Muscle layer of duodenum (tissue), 2 donors: ENCODE measurements at regions not wholly inside any gene's neighbourhood (a gene's known extent, or its start where the extent isn't known, plus 50 kb on each side); places are given as distances from the start of the nearest gene placed in this dataset.

Source experiments
- H3K27ac ChIP-seq: one replicate; pipeline ENCODE4 v1.7.0; 2013; ENCODE audit warnings: mild to moderate bottlenecking, low read length
- H3K27me3 ChIP-seq: one replicate; pipeline ENCODE4 v1.7.0; 2013; ENCODE audit warnings: low read depth, mild to moderate bottlenecking, control low read depth, low read length
- H3K36me3 ChIP-seq, 2 donors: one replicate each; pipeline ENCODE4 v1.7.0; 2013; ENCODE audit warnings: low read length in 2 of 2, control low read depth in 1 of 2, mild to moderate bottlenecking in 1 of 2; ENCODE audit not compliant: insufficient read depth in 2 of 2, control insufficient read depth in 1 of 2
- H3K4me1 ChIP-seq, 2 donors: one replicate each; pipeline ENCODE4 v1.7.0; 2013; ENCODE audit warnings: low read length in 2 of 2, mild to moderate bottlenecking in 2 of 2, control low read depth in 1 of 2, moderate library complexity in 1 of 2; ENCODE audit not compliant: insufficient read depth in 2 of 2, control insufficient read depth in 1 of 2
- H3K4me3 ChIP-seq, 2 donors: one replicate each; pipeline ENCODE4 v1.7.0; 2013; ENCODE audit warnings: low read length in 2 of 2, low read depth in 1 of 2, mild to moderate bottlenecking in 1 of 2
- H3K9me3 ChIP-seq, 2 donors: one replicate each; pipeline ENCODE4 v1.7.0; 2013; ENCODE audit warnings: low read length in 2 of 2, control low read depth in 1 of 2, mild to moderate bottlenecking in 1 of 2; ENCODE audit not compliant: control insufficient read depth in 1 of 2
- donor health status: healthy.

DNA sequence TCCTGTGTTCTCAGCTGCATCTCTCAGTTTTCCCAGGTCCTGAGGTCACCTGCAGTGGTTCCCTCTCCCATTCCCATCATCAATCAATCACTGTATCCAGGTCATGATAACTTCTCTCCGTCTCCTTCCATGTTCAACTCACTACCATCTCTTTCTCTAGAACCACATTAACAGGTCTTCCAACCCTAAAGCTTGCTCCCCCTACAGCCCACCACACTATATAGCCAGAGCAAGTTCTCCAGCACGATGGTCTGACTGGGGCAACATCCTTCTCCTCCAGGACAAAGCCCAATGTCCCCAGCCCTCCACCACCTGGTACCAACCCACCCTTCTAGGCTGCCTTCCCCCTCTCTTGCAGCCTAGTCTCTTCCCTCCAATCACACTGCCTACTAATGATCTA is 241.6 kb downstream of the CDK5RAP2 start:
- Histone ChIP-seq H3K9me3 (no peaks in the 10 kb centered on the region), H3K4me1 (no peaks in the 10 kb centered on the region), H3K27me3 (no peaks in the 10 kb centered on the region), H3K4me3 (no peak overlapping the region), H3K27ac (no peak overlapping the region), H3K36me3 (no peaks in the 10 kb centered on the region)

DNA sequence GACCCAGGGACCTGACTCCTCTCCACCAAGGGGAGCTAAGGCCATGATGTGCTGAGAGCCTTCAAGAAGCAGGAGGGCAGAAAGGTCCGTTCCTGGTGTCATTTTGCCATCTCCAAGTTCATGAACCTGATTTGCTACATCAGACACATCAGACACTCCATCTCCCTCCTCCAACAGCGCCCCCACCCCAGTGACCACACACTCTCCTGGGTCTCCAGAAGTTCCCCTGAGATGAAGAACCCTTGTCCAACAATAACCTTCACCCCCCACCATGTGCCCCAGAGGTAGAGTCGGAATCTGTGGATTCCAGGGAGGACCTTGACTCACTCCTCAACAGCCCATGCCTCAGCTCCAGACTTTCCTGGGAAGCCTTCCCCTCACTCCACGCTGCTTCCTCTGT is 242.8 kb downstream of the CDK5RAP2 start:
- Histone ChIP-seq H3K4me3 (no peak overlapping the region), H3K9me3 (no peaks in the 10 kb centered on the region), H3K27me3 (no peaks in the 10 kb centered on the region), H3K36me3 (no peaks in the 10 kb centered on the region), H3K4me1 (no peaks in the 10 kb centered on the region), H3K27ac (no peak overlapping the region)

DNA sequence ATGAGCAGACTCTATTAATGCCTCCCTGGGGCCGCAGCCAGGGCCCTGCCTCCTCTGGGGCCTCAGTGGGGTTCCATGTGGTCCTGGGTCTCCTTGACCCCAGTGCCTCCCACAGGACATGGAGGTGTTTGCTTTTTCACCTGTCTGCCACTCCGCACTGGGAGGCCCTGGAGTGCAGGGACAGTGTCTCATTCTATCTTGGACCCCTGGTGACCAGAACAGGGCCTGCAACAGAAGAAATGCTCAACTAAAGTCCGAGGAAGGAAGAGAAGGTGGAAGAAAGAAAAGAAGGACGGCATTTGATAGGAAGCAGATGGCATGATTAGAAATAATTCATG is 243.2 kb downstream of the CDK5RAP2 start:
- H3K27me3 ChIP-seq = no peaks in the 10 kb centered on the region
- H3K9me3 ChIP-seq = no peaks in the 10 kb centered on the region
- H3K27ac ChIP-seq = no peak overlapping the region
- no peaks in the 10 kb centered on the region for H3K36me3 ChIP-seq
- H3K4me3 ChIP-seq = no peak overlapping the region
- H3K4me1 ChIP-seq = no peaks in the 10 kb centered on the region

DNA sequence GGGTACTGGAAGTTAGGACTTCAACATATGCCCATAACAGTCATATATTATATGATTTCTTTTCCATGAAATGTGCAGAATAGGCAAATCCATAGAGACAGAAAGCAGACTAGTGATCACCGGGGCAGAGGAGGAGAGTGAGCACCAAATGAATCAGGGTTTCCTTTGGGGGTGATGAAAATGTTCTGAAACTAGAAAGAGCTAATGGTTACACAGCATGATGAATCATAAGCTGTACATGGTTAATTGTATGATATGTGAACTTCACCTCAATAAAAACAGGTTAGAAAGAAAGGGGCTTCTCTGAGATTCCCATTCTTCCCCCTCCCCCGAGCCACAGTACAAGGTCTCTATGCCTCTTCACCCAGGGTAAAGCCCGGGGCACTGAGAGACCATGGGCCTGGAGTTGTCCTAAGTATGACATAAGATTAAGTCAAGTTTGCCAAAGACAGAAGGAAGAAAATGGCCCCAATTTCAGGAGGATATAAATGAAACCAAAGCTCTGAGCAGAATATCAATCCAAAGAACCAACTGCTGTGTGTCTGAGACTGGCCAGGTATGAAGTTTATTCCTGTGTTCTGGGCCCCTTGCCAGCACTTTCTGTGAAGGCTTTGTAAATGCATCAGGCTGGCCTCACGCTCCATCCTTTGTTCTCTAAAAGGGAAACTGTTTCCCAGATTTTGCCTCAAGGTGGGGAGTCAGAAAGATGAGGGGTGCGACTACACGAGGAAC is 243.8 kb downstream of the CDK5RAP2 start:
- H3K27ac ChIP-seq = no peak overlapping the region
- no peak overlapping the region for H3K4me3 ChIP-seq
- no peaks in the 10 kb centered on the region for H3K4me1 ChIP-seq
- no peaks in the 10 kb centered on the region for H3K27me3 ChIP-seq
- no peaks in the 10 kb centered on the region for H3K36me3 ChIP-seq
- no peaks in the 10 kb centered on the region for H3K9me3 ChIP-seq

DNA sequence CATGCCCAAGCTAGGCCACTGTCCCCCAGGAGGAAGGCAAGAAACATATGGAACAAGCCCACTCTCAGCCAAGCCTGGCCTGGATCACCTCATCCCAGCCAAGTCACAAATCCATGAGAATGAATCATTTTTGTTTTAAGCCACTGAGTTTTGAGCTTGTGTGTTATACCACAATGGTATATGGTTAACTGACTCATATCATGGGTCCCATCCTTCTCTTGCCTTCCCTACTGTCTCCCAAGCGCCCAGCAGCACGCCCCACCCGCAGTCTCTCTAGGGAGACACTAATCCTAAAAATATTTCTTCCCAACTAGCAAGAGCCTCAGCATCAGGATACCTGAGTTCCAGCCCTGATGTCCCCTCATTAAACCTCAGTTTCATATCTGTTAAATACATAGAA is 248.1 kb downstream of the CDK5RAP2 start:
- no peak overlapping the region for H3K27ac ChIP-seq
- no peaks in the 10 kb centered on the region for H3K36me3 ChIP-seq
- no peaks in the 10 kb centered on the region for H3K27me3 ChIP-seq
- no peak overlapping the region for H3K4me3 ChIP-seq
- no peaks in the 10 kb centered on the region for H3K4me1 ChIP-seq
- no peaks in the 10 kb centered on the region for H3K9me3 ChIP-seq

DNA sequence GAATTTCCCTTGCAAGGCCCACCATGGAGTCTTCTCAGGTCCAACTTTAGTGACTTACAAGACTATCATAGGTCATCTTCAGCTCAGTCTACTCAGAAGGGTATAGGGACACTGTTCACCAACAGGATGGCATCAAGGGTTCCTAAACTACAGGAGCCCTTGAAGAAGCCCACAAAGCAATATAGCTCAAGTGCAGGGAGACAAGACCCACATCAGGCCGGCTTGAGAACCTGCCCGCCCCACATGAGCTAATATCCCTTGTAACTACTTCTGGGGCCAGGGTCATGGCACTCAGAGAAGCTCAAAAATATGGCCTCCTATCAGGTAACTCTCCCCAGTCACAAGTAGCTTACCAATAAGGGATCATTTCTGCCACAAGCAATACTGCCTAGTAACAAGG is 249.9 kb downstream of the CDK5RAP2 start:
- H3K9me3 ChIP-seq = no peaks in the 10 kb centered on the region
- H3K4me1 ChIP-seq = no peaks in the 10 kb centered on the region
- no peak overlapping the region for H3K27ac ChIP-seq
- no peaks in the 10 kb centered on the region for H3K36me3 ChIP-seq
- no peaks in the 10 kb centered on the region for H3K27me3 ChIP-seq
- H3K4me3 ChIP-seq = no peak overlapping the region

DNA sequence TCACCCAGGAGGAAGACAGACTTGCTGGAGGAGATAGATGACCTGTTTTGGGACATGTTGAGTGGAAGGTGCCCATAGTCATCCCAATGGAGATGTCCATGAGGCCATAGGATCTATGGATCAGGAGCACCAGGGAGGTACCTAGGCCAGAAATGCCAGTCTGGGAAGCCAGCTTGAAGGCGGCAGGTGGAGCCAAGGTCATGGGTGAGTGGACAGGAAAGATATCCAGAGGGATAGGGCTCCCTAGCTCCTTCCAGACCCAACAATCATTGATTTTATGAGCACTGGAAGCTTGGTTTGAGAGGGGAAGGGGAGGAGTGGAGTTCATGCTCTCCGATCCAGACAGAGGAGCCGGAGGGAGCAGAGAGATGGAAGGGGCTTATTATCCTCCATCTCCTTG is 252.6 kb downstream of the CDK5RAP2 start:
- no peak overlapping the region for H3K27ac ChIP-seq
- H3K27me3 ChIP-seq = no peaks in the 10 kb centered on the region
- H3K9me3 ChIP-seq = no peaks in the 10 kb centered on the region

DNA sequence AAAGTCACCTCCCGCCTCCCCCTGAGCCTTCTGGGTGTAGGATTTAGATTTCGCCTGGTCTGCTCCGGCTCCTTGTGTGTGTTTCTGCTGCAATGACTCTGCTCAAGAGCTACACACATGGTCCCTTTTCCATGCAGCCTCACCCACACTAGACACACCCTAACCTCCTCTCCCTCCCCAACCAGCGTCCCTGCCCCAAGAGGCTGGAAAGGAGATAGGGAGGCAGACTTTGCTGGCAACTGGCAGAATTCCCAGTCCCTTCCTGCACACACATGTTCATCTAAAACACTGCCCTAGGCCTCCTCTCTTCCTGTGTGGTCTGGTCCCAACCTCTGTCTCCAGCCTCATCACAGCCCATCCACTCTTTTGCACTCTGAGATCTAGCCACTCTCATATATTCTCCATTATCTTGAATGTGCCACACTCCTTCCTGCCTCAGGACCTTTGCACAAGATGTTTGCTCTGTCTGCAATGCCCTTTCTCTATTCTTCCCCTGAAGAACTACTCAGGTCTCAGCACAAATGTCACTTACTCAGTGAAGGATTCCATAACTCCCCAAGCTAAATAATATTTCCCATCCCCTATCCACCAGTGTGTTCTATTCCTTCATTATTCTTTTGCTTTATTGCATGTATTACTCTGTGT is 253.8 kb downstream of the CDK5RAP2 start:
- H3K4me1 ChIP-seq = no peaks in the 10 kb centered on the region
- H3K4me3 ChIP-seq = no peak overlapping the region
- no peak overlapping the region for H3K27ac ChIP-seq
- H3K9me3 ChIP-seq = no peaks in the 10 kb centered on the region
- no peaks in the 10 kb centered on the region for H3K36me3 ChIP-seq
- H3K27me3 ChIP-seq = no peaks in the 10 kb centered on the region

More for the DNA sequence above, 252.6 kb downstream of the CDK5RAP2 start:
- H3K4me3 ChIP-seq = no peak overlapping the region
- H3K36me3 ChIP-seq = no peaks in the 10 kb centered on the region
- H3K4me1 ChIP-seq = no peaks in the 10 kb centered on the region

DNA sequence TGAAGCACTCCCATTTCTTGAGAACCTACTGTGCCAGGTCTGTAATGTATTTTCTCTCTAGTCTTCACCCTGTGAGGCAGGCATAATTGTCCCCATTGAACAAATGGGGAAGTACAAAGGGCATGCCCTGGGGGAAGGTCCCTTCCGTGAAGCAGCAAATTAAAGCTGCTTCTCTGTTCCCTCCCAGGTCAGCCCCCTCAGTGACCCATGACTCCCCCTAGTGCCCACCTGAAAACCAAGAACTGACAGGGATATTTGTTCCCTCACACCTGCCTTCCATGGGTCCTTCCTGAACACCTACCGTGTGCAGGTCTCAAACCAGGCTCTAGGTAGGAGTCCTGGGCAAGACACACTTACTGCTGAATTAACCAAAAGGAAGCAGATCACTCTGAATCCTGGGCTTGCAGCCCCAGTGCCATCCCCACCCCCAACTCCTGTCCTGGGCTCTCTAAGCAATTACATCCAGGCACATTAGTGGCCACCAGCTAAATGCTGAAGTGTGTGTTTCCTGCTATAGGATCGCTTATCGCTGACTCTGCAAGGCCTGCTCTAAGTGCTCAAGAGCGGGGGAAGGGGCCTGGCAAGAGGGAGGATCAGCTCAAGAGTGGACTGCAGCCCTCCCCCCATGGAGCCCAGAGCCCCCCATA is 254.8 kb downstream of the CDK5RAP2 start:
- no peaks in the 10 kb centered on the region for H3K36me3 ChIP-seq
- no peaks in the 10 kb centered on the region for H3K27me3 ChIP-seq
- H3K4me1 ChIP-seq = no peaks in the 10 kb centered on the region
- no peaks in the 10 kb centered on the region for H3K9me3 ChIP-seq
- H3K27ac ChIP-seq = no peak overlapping the region
- H3K4me3 ChIP-seq = no peak overlapping the region

DNA sequence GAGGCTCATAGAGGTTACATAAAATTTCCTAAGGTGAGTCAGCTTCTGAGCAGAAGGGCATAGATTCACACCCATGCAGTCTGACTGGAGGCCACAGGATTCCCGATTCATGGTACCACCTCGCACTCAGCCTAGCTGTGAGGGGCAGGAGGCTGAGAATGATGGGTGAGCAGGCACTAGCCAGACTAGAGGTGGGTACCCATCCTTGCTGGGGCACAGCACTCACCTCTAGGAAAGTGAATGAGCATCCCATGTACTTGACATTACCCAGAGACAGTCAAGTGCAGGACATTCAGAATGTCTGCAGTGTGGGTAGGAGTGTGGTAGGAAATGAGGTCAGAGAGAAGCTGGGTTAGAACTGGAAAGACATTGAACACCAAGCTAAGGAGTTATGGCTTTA is 255.5 kb downstream of the CDK5RAP2 start:
- H3K27me3 ChIP-seq = no peaks in the 10 kb centered on the region
- H3K36me3 ChIP-seq = no peaks in the 10 kb centered on the region
- no peak overlapping the region for H3K27ac ChIP-seq
- no peaks in the 10 kb centered on the region for H3K9me3 ChIP-seq
- no peak overlapping the region for H3K4me3 ChIP-seq
- H3K4me1 ChIP-seq = no peaks in the 10 kb centered on the region

DNA sequence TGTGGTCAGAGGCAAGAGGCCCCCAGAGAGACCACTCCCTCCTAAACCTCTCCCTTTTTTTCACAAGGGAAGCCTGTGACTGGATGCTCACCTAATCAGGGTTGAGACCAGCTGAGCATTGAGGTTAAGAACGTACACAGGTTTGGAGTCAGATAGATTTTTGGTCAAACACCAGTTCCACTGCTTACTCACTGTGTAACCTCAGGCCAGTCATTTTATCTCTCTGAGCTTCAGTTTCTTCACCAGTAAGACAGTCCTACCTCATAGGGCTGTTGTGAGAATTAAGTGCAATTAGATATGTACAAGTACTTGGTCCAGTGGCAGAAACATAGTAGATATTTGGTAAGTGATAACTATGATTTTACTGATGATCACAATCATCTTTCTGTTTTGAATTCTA is 256.8 kb downstream of the CDK5RAP2 start:
- no peaks in the 10 kb centered on the region for H3K9me3 ChIP-seq
- H3K4me1 ChIP-seq = no peaks in the 10 kb centered on the region
- H3K36me3 ChIP-seq = no peaks in the 10 kb centered on the region
- no peaks in the 10 kb centered on the region for H3K27me3 ChIP-seq
- H3K27ac ChIP-seq = no peak overlapping the region
- no peak overlapping the region for H3K4me3 ChIP-seq
